Stimulated activated naive CD8-positive, alpha-beta T cell treated with anti-CD3 and anti-CD28 coated beads, Interleukin-15, amount 100 ng/mL, for 72 hours (primary cell): ENCODE measurements at regions not wholly inside any gene's neighbourhood (a gene's known extent, or its start where the extent isn't known, plus 50 kb on each side); places are given as distances from the start of the nearest gene placed in this dataset.
"Not testable (repeated sequence)": the region's sequence is repeated elsewhere in the genome, so short reads cannot be mapped to it uniquely, and the experiment has no call there.

ENCODE experiments used
- ATAC-seq: fragments of 150-1000 bp; cut with Tn5 transposase; 2 replicates; pipeline ENCODE4 v1.10.0; 2021; ENCODE audit warnings: mild to moderate bottlenecking, moderate library complexity
- DNase-seq, 2 donors: peaks; one replicate each; pipeline ENCODE4 v3.0.0; 2021 to 2022
- H3K27ac Mint-ChIP-seq, 2 donors: one replicate each; pipeline ENCODE4 v1.8.0; 2022; ENCODE audit warnings: mild to moderate bottlenecking in 2 of 2, mixed read lengths in 2 of 2, moderate library complexity in 2 of 2
- H3K27me3 Mint-ChIP-seq: one replicate; pipeline ENCODE4 v1.8.0; 2022; ENCODE audit warnings: mixed read lengths
- H3K4me1 Mint-ChIP-seq: one replicate; pipeline ENCODE4 v1.8.0; 2022; ENCODE audit warnings: mild to moderate bottlenecking, mixed read lengths
- H3K4me3 Mint-ChIP-seq, 2 donors: one replicate each; pipeline ENCODE4 v1.8.0; 2022; ENCODE audit warnings: mild to moderate bottlenecking in 2 of 2, mixed read lengths in 2 of 2, moderate library complexity in 1 of 2
- H3K9me3 Mint-ChIP-seq, 2 donors: one replicate each; pipeline ENCODE4 v1.8.0; 2022; ENCODE audit warnings: mixed read lengths in 2 of 2

DNA sequence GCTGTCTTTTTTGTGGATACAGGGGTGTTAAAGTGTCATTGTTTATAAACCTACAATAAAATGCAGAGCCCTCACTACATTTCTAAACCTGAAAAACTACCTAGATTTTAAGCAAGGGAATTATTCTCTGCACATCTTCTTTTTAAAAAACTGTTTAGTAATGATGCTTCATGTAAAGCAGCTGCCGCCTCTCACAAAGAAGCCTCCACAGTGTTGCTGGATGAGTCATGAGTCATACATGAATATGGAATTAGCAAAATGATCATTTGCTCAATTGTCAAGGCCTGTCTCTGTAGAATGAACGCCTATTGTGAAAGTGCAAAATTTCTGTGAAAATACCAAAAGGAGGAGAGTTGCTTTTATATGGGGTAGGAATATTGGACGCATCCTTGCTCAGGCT is 259.5 kb upstream of the CHRM3 start:
- Mint-ChIP-seq H3K4me3 (no peak overlapping the region), H3K27ac (no peak overlapping the region), H3K27me3 (no peaks in the 10 kb centered on the region), H3K4me1 (no peaks in the 10 kb centered on the region), H3K9me3 (peaks cover 0 to 4% of the 10 kb centered on the region in 2 donors)
- ATAC-seq = no peak
- no peak for DNase-seq

GRCh38 chr1:239125893-239126292 is 260.5 kb upstream of the CHRM3 start:
- no peaks in the 10 kb centered on the region for H3K4me1 Mint-ChIP-seq
- H3K27ac Mint-ChIP-seq = no peak overlapping the region
- no peak for DNase-seq
- ATAC-seq = no peak
- peaks cover 0 to 4% of the 10 kb centered on the region in 2 donors for H3K9me3 Mint-ChIP-seq
- H3K4me3 Mint-ChIP-seq = no peak overlapping the region
- H3K27me3 Mint-ChIP-seq = no peaks in the 10 kb centered on the region

- Mint-ChIP-seq H3K4me1 (no peaks in the 10 kb centered on the region), H3K27me3 (no peaks in the 10 kb centered on the region)
- no peak for ATAC-seq
Observed at GRCh38 chr1:239125027-239125426, 261.3 kb upstream of the CHRM3 start.

GRCh38 chr1:239123260-239123659 is 263.1 kb upstream of the CHRM3 start:
- Mint-ChIP-seq H3K27me3 (no peaks in the 10 kb centered on the region), H3K4me3 (no peak overlapping the region), H3K9me3 (peaks cover 0 to 4% of the 10 kb centered on the region in 2 donors), H3K27ac (no peak overlapping the region), H3K4me1 (no peaks in the 10 kb centered on the region)
- DNase-seq (no peak), ATAC-seq (no peak)

More at GRCh38 chr1:239125027-239125426, 261.3 kb upstream of the CHRM3 start:
- no peak overlapping the region for H3K4me3 Mint-ChIP-seq
- DNase-seq = no peak
- H3K27ac Mint-ChIP-seq = no peak overlapping the region
- peaks cover 0 to 4% of the 10 kb centered on the region in 2 donors for H3K9me3 Mint-ChIP-seq

DNA sequence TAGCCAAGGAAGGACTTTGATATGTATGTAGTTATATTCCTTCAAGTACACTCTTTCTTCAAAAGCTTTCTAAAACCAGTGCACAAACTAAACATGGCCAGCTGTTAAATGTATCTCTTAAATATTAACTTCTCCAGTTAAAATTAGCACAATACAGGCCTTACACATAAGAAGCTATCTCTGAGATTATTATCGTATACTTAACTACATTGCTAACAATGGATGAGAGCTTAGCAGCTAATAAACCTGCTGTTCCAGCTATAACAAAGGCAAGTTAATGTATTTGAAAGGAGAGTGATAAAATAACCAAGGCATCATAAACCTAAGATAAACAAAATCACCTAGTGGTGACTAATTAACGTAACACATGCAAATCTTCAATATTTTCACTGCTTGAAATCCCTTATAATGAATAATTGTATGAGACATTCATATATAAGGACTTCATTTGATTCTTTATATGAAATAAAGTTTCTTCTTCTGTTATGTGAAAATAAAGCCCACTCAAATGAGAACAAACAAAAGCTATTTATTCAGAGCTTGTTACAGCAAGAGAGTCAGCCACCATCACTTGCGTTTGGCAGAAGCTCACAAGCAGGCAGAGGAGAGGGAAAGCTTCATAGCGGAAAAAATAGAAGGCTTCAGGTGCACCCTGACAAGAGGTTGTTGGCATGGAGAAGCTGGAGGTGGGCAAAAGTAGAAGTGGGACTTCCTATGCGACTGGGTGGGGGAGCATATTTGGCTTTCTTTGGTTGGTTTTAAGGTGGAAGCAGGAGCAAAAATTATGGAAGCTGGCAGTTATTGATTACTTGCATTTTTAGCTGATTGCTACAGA is 274.1 kb upstream of the CHRM3 start:
- Mint-ChIP-seq H3K27ac (no peak overlapping the region), H3K4me3 (no peak overlapping the region), H3K27me3 (no peaks in the 10 kb centered on the region), H3K9me3 (no peaks in the 10 kb centered on the region), H3K4me1 (no peaks in the 10 kb centered on the region)
- DNase-seq (no peak), ATAC-seq (no peak)

GRCh38 chr1:239107676-239108075 is 278.7 kb upstream of the CHRM3 start:
- Mint-ChIP-seq H3K9me3 (peaks cover 4 to 7% of the 10 kb centered on the region in 2 donors), H3K4me1 (no peaks in the 10 kb centered on the region), H3K4me3 (no peak overlapping the region), H3K27ac (no peak overlapping the region), H3K27me3 (no peaks in the 10 kb centered on the region)
- DNase-seq (no peak), ATAC-seq (no peak)

DNA sequence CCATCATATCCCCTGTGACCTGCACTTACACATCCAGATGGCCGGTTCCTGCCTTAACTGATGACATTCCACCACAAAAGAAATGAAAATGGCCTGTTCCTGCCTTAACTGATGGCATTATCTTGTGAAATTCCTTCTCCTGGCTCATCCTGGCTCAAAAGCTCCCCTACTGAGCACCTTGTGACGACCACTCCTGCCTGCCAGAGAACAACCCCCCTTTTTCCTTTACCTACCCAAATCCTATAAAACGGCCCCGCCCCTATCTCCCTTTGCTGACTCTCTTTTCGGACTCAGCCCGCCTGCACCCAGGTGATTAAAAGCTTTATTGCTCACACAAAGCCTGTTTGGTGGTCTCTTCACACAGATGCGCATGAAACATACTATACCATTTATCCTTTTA is 279.7 kb upstream of the CHRM3 start:
- H3K9me3 Mint-ChIP-seq, H3K27ac Mint-ChIP-seq: not testable (repeated sequence)

DNA sequence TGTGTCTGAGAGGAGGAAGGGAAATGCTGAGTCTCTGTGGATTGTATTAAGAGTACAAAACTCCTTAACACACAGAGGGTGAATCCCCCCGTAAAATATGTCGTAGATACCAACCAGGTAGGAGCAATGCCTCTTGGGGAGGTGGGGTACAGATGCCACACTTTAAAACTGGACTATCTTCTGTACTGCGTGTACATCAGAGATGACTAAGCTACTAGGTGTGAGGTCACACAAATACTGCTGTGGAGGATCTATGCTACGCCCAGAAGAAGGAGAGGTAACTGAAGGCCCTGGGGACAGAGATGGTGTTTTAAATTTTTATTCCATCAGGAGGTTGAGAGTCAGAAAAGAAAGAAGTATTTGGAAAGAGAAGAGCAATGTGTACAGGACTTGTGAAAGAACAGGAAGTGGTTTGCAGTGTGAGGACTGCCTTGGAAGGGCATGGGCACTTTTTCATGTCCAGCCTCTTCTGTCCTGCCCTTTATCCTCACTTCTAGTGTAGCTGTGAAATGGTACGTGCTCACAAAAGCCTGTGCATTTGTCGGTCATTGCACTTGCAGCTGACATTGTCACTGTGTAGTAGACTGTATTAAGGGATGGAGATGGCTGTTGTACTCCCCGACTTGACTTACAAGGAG is 287.8 kb upstream of the CHRM3 start:
- Mint-ChIP-seq H3K4me3 (no peak overlapping the region), H3K27me3 (no peaks in the 10 kb centered on the region), H3K9me3 (no peaks in the 10 kb centered on the region), H3K27ac (no peak overlapping the region), H3K4me1 (no peaks in the 10 kb centered on the region)
- DNase-seq = no peak
- no peak for ATAC-seq

More for the DNA sequence above, 279.7 kb upstream of the CHRM3 start:
- H3K4me3 Mint-ChIP-seq, DNase-seq, H3K4me1 Mint-ChIP-seq, ATAC-seq, H3K27me3 Mint-ChIP-seq: not testable (repeated sequence)

DNA sequence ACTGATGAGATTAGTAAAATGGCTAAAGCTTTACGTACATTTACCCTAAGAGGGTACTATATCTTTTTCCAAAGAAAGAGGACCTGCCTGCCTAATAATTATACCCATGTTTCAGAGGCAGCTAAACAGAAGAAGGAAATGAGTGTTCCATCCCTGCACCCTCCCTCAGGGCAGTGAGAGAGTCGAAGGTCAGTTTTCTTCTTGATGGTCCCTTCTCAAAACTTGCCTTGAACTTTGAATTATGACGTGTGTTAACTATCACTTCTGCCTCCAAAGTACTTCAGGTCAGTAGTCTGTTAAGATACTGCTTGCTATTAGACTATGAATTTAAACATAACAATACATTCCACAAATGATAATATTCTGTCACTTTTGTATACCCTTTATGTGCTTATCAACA is 294.8 kb upstream of the CHRM3 start:
- Mint-ChIP-seq H3K27ac (no peak overlapping the region), H3K27me3 (no peaks in the 10 kb centered on the region), H3K4me3 (no peak overlapping the region), H3K9me3 (no peaks in the 10 kb centered on the region), H3K4me1 (no peaks in the 10 kb centered on the region)
- DNase-seq = no peak
- no peak for ATAC-seq

- no peaks in the 10 kb centered on the region for H3K4me1 Mint-ChIP-seq
- H3K9me3 Mint-ChIP-seq = peaks cover 6 to 38% of the 10 kb centered on the region in 2 donors
- H3K27me3 Mint-ChIP-seq = no peaks in the 10 kb centered on the region
- ATAC-seq = no peak
- no peak overlapping the region for H3K4me3 Mint-ChIP-seq
- H3K27ac Mint-ChIP-seq = no peak overlapping the region
- DNase-seq = no peak
Observed at GRCh38 chr1:239084459-239085080, 301.8 kb upstream of the CHRM3 start.

- H3K9me3 Mint-ChIP-seq = peaks cover 6 to 42% of the 10 kb centered on the region in 2 donors
- not testable (repeated sequence) for DNase-seq, H3K4me1 Mint-ChIP-seq, ATAC-seq, H3K4me3 Mint-ChIP-seq, H3K27ac Mint-ChIP-seq, H3K27me3 Mint-ChIP-seq
Observed at GRCh38 chr1:239081947-239082346, 304.4 kb upstream of the CHRM3 start.

- no peak for ATAC-seq
- H3K4me1 Mint-ChIP-seq = no peaks in the 10 kb centered on the region
Observed at GRCh38 chr1:239067480-239067879, 318.9 kb upstream of the CHRM3 start.

DNA sequence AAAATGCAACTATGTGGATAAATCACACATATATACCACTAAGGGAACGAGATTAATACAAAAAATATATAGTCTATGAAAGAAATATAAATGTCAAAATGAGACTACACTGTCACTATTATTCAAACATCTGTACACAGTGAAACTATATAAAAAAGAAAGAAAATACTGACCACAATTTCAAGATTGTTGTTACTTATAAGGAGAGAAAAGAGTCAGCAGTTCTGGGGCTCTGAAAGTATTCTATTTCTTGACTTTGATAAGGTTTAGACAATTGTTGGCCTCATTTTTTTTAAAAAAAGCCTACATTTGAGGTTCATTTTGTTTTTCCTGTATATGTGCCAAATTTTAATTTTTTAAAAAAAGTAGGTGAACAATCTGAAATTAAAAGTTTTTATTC is 319.3 kb upstream of the CHRM3 start:
- no peak overlapping the region for H3K4me3 Mint-ChIP-seq
- H3K27ac Mint-ChIP-seq = no peak overlapping the region
- no peak for ATAC-seq
- H3K9me3 Mint-ChIP-seq = no peaks in the 10 kb centered on the region
- no peaks in the 10 kb centered on the region for H3K4me1 Mint-ChIP-seq
- H3K27me3 Mint-ChIP-seq = no peaks in the 10 kb centered on the region
- no peak for DNase-seq

More at GRCh38 chr1:239067480-239067879, 318.9 kb upstream of the CHRM3 start:
- no peak for DNase-seq
- no peaks in the 10 kb centered on the region for H3K27me3 Mint-ChIP-seq
- no peak overlapping the region for H3K4me3 Mint-ChIP-seq
- no peaks in the 10 kb centered on the region for H3K9me3 Mint-ChIP-seq
- no peak overlapping the region for H3K27ac Mint-ChIP-seq

DNA sequence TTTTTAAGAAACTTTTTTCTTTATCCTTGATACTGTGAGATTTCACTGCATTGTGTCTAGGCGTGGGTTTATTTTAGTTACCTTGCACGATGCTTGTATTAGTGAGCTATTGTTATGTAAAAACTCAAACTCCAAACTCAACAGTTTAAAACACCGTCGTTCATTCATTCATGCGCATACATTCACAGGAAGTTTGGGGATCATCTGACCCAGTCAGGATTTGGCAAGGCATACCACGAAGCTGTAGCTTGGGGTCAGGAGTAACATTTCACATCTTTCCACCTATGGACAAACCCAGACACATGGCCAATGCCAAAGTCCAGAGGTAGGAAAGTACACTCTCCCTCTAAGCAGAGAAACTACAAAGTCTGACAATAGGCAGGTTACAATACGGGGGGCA is 324.6 kb upstream of the CHRM3 start:
- Mint-ChIP-seq H3K27ac (no peak overlapping the region), H3K4me1 (no peaks in the 10 kb centered on the region), H3K9me3 (peaks cover 0 to 14% of the 10 kb centered on the region in 2 donors), H3K27me3 (no peaks in the 10 kb centered on the region), H3K4me3 (no peak overlapping the region)
- no peak for DNase-seq
- ATAC-seq = no peak

DNA sequence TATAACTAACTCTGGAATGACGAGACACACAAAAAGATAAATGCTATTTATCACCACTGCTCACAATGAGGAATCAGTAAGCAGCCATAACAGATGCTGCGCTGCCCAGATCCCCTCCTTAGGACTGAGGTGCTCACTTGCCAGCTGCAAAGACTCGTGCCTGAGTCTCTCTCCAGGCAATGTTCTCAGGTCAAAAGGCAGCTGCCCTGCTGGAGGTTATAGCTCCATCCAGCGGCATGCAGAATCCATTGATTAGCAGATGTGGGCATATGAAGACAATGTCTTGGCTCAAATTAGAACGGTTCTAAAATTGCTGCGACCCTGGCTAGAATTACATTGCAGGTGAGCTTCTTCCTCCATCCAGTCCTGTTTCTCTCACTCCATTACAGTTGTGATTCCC is 328.2 kb upstream of the CHRM3 start:
- H3K9me3 Mint-ChIP-seq = peaks cover 16 to 28% of the 10 kb centered on the region in 2 donors
- no peak for DNase-seq
- no peak overlapping the region for H3K27ac Mint-ChIP-seq
- H3K4me3 Mint-ChIP-seq = no peak overlapping the region
- ATAC-seq = no peak
- H3K4me1 Mint-ChIP-seq = no peaks in the 10 kb centered on the region
- H3K27me3 Mint-ChIP-seq = no peaks in the 10 kb centered on the region

GRCh38 chr1:239056940-239057339 is 329.4 kb upstream of the CHRM3 start:
- no peaks in the 10 kb centered on the region for H3K4me1 Mint-ChIP-seq
- DNase-seq (no peak), ATAC-seq (no peak)
- no peaks in the 10 kb centered on the region for H3K27me3 Mint-ChIP-seq
- no peak overlapping the region for H3K27ac Mint-ChIP-seq
- no peak overlapping the region for H3K4me3 Mint-ChIP-seq
- peaks cover 16 to 28% of the 10 kb centered on the region in 2 donors for H3K9me3 Mint-ChIP-seq
